ENCODE measurements at regions not wholly inside any gene's neighbourhood (a gene's known extent, or its start where the extent isn't known, plus 50 kb on each side); places are given as distances from the start of the nearest gene placed in this dataset.

GRCh38 chr5:67652201-67652600 lies 455.6 kb upstream of the CD180 start:
- DNase-seq (ENCODE audit: extremely low read depth, low read depth) = no peak

GRCh38 chr5:67651180-67651579 lies 454.6 kb upstream of the CD180 start:
- no peak for DNase-seq (ENCODE audit: extremely low read depth, low read depth)
- TF ChIP-seq CTCF (IDR thresholded peaks at IDR 0.05; ENCODE audit: low read depth, low read length) = no peak

More at GRCh38 chr5:67652201-67652600, 455.6 kb upstream of the CD180 start:
- no peak for TF ChIP-seq CTCF (IDR thresholded peaks at IDR 0.05; ENCODE audit: low read depth, low read length)

GRCh38 chr5:67648201-67648671 lies 451.6 kb upstream of the CD180 start:
- TF ChIP-seq CTCF (IDR thresholded peaks at IDR 0.05; ENCODE audit: low read depth, low read length) = no peak
- DNase-seq (ENCODE audit: extremely low read depth, low read depth) = peak; percentile 88

GRCh38 chr5:67647772-67648171 lies 451.2 kb upstream of the CD180 start:
- no peak for TF ChIP-seq CTCF (IDR thresholded peaks at IDR 0.05; ENCODE audit: low read depth, low read length)
- DNase-seq (ENCODE audit: extremely low read depth, low read depth) = no peak

GRCh38 chr5:67644221-67644920 lies 447.8 kb upstream of the CD180 start:
- TF ChIP-seq CTCF (IDR thresholded peaks at IDR 0.05; ENCODE audit: low read depth, low read length) = no peak
- DNase-seq (ENCODE audit: extremely low read depth, low read depth) = no peak

- no peak for TF ChIP-seq CTCF (IDR thresholded peaks at IDR 0.05; ENCODE audit: low read depth, low read length)
- no peak for DNase-seq (ENCODE audit: extremely low read depth, low read depth)
Observed at GRCh38 chr5:67643536-67643935, 446.9 kb upstream of the CD180 start.

GRCh38 chr5:67639976-67640375 lies 443.4 kb upstream of the CD180 start:
- no peak for TF ChIP-seq CTCF (IDR thresholded peaks at IDR 0.05; ENCODE audit: low read depth, low read length)
- no peak for DNase-seq (ENCODE audit: extremely low read depth, low read depth)

Data from AG09319 (cell line).